PFSK-1 (cell line): ENCODE measurements at regions not wholly inside any gene's neighbourhood (a gene's known extent, or its start where the extent isn't known, plus 50 kb on each side); places are given as distances from the start of the nearest gene placed in this dataset.

ENCODE experiments used
- POLR2AphosphoS5 ChIP-seq: IDR thresholded peaks from 2 replicates; pipeline ENCODE4 v1.6.1; 2012; ENCODE audit warnings: low read depth, mild to moderate bottlenecking, control low read depth, low read length, moderate library complexity
- REST ChIP-seq, 2 experiments: IDR thresholded peaks; 2 replicates each; pipeline versions ENCODE4 v1.6.1 to v1.8.0; 2011 to 2012; ENCODE audit warnings: low read depth in 2 of 2, low read length in 2 of 2, control low read depth in 1 of 2, inconsistent platforms in 1 of 2, mild to moderate bottlenecking in 1 of 2, moderate library complexity in 1 of 2; ENCODE audit not compliant: insufficient read depth in 1 of 2
- TAF1 ChIP-seq: IDR thresholded peaks from 2 replicates; pipeline ENCODE4 v1.6.1; 2012; ENCODE audit warnings: low read length, control low read depth, borderline replicate concordance; ENCODE audit not compliant: insufficient read depth

- TF ChIP-seq POLR2AphosphoS5 (no peak), TAF1 (no peak), REST (IDR thresholded peaks at IDR 0.05; ENCODE audit: insufficient read depth in 1 of 2, low read depth in 2 of 2, low read length in 2 of 2) (no peak)
Measured at GRCh38 chr4:96343836-96344235, 503.9 kb downstream of the PDHA2 start.
